Stomach (tissue), 4 donors: ENCODE measurements at regions not wholly inside any gene's neighbourhood (a gene's known extent, or its start where the extent isn't known, plus 50 kb on each side); places are given as distances from the start of the nearest gene placed in this dataset.

Experiments used
- EP300 ChIP-seq: sonication (generic); formaldehyde crosslinking; IDR thresholded peaks from one replicate; pipeline ENCODE4 v1.6.1; 2017; ENCODE audit warnings: antibody characterized with exemption
- POLR2A ChIP-seq, 4 donors: fragments of 450-650 bp; IDR thresholded peaks; one replicate each; pipeline ENCODE4 v1.6.1; 2016; ENCODE audit warnings: antibody characterized with exemption in 4 of 4, control low read depth in 2 of 4, mild to moderate bottlenecking in 1 of 4, moderate library complexity in 1 of 4
- POLR2AphosphoS5 ChIP-seq, 3 donors: sonication (generic); formaldehyde crosslinking; IDR thresholded peaks; one replicate each; pipeline ENCODE4 v1.6.1; 2016; ENCODE audit warnings: antibody characterized with exemption in 3 of 3
- TF ChIP-seq, protein P1 (sequence below), 7 experiments: fragments of 450-650 bp in 4 of 7; fragments of 200-600 bp in 3 of 7; sonication (generic) in 3 of 7; IDR thresholded peaks; one replicate each; pipeline ENCODE4 v1.5.1; 2016 to 2019; ENCODE audit warnings: antibody characterized with exemption in 7 of 7, control low read depth in 2 of 7, mild to moderate bottlenecking in 1 of 7

DNA sequence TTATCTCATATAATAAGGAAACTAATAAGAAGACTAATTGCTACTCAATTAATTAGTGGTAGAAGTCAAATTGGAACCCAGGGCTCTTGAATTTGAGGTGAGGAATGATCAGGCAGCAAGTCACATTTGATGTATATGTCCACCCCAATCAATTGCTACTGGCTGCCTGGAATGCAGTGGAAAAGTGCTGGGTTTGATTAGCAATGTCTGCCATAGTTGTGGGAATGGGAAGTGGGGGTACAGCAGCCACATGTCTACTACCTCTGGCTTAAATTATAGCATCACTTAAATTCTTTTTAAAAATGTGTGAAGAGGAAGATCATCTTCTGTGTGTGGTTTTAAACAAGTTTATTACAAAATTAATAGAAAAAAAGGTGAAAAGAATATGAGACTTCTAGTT is 50.8 kb upstream of the NAV2 start:
- TF ChIP-seq, protein P1, sequence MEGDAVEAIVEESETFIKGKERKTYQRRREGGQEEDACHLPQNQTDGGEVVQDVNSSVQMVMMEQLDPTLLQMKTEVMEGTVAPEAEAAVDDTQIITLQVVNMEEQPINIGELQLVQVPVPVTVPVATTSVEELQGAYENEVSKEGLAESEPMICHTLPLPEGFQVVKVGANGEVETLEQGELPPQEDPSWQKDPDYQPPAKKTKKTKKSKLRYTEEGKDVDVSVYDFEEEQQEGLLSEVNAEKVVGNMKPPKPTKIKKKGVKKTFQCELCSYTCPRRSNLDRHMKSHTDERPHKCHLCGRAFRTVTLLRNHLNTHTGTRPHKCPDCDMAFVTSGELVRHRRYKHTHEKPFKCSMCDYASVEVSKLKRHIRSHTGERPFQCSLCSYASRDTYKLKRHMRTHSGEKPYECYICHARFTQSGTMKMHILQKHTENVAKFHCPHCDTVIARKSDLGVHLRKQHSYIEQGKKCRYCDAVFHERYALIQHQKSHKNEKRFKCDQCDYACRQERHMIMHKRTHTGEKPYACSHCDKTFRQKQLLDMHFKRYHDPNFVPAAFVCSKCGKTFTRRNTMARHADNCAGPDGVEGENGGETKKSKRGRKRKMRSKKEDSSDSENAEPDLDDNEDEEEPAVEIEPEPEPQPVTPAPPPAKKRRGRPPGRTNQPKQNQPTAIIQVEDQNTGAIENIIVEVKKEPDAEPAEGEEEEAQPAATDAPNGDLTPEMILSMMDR (IDR thresholded peaks at IDR 0.05) = no peak
- no peak for TF ChIP-seq POLR2A (IDR thresholded peaks at IDR 0.05)
- no peak for TF ChIP-seq POLR2AphosphoS5 (IDR thresholded peaks at IDR 0.05)
- TF ChIP-seq EP300 = no peak
